ENCODE measurements at regions not wholly inside any gene's neighbourhood (a gene's known extent, or its start where the extent isn't known, plus 50 kb on each side); places are given as distances from the start of the nearest gene placed in this dataset.

- in situ Hi-C loops (cut with MboI; ENCODE audit: low pct_ligation_motif_present in 1 of 4, low pct_unique_long_range_greater_than_20kb in 1 of 4, low sequenced_read_pairs in 3 of 4), result no loop called here
- no peak for DNase-seq
- H3K36me3 ChIP-seq, result no peaks in the 10 kb centered on the region
- H3K4me1 ChIP-seq, result no peaks in the 10 kb centered on the region
- 88% methylated on average over 3 of the region's 3 CpGs; no CpG with 5 or more reads in 1 of the 2 donors for WGBS, 2 donors (ENCODE audit: low coverage in 1 of 2)
- H3K9me3 ChIP-seq, result no peaks in the 10 kb centered on the region
- H3K27me3 ChIP-seq, result no peaks in the 10 kb centered on the region
- TF ChIP-seq CTCF (IDR thresholded peaks at IDR 0.05) (no peak), POLR2A (IDR thresholded peaks at IDR 0.05) (no peak), EP300 (IDR thresholded peaks at IDR 0.05; ENCODE audit: low read depth) (no peak), POLR2AphosphoS5 (IDR thresholded peaks at IDR 0.05) (no peak)
- no peak overlapping the region for H3K27ac ChIP-seq
- intact Hi-C loops (cut with DNase I; ENCODE audit: low total_unique reads), result no loop called here
- H3K4me3 ChIP-seq, result no peak overlapping the region
These were observed 146.5 kb downstream of the SH3BGRL start for GRCh38 chrX:81348388-81348787.

GRCh38 chrX:81354954-81355353, 153.1 kb downstream of the SH3BGRL start:
- Histone ChIP-seq H3K4me3 (no peak overlapping the region), H3K4me1 (no peaks in the 10 kb centered on the region), H3K27ac (no peak overlapping the region), H3K36me3 (no peaks in the 10 kb centered on the region), H3K27me3 (no peaks in the 10 kb centered on the region), H3K9me3 (no peaks in the 10 kb centered on the region)
- WGBS, 2 donors (ENCODE audit: low coverage in 1 of 2), result 69% methylated on average over 4 of the region's 4 CpGs; no CpG with 5 or more reads in 1 of the 2 donors
- DNase-seq, result no peak
- intact Hi-C loops (cut with DNase I; ENCODE audit: low total_unique reads) (no loop called here), in situ Hi-C loops (cut with MboI; ENCODE audit: low pct_ligation_motif_present in 1 of 4, low pct_unique_long_range_greater_than_20kb in 1 of 4, low sequenced_read_pairs in 3 of 4) (loop anchor here in 1 of 4 donors (25.0 kb wide), 1 partner anchor 168 kb away; no protein-coding TSS in a partner anchor)
- TF ChIP-seq EP300 (IDR thresholded peaks at IDR 0.05; ENCODE audit: low read depth) (no peak), POLR2A (IDR thresholded peaks at IDR 0.05) (no peak), POLR2AphosphoS5 (IDR thresholded peaks at IDR 0.05) (no peak), CTCF (IDR thresholded peaks at IDR 0.05) (no peak)

- Histone ChIP-seq H3K4me3 (no peak overlapping the region), H3K4me1 (no peaks in the 10 kb centered on the region), H3K36me3 (no peaks in the 10 kb centered on the region), H3K27ac (no peak overlapping the region), H3K27me3 (no peaks in the 10 kb centered on the region), H3K9me3 (no peaks in the 10 kb centered on the region)
- in situ Hi-C loops (cut with MboI; ENCODE audit: low pct_ligation_motif_present in 1 of 4, low pct_unique_long_range_greater_than_20kb in 1 of 4, low sequenced_read_pairs in 3 of 4) (loop anchor here in 1 of 4 donors (25.0 kb wide), 1 partner anchor 168 kb away; no protein-coding TSS in a partner anchor), intact Hi-C loops (cut with DNase I; ENCODE audit: low total_unique reads) (no loop called here)
- 26% methylated on average over 4 of the region's 4 CpGs; no CpG with 5 or more reads in 1 of the 2 donors for WGBS, 2 donors (ENCODE audit: low coverage in 1 of 2)
- no peak for TF ChIP-seq POLR2A (IDR thresholded peaks at IDR 0.05)
- no peak for TF ChIP-seq EP300 (IDR thresholded peaks at IDR 0.05; ENCODE audit: low read depth)
- no peak for TF ChIP-seq POLR2AphosphoS5 (IDR thresholded peaks at IDR 0.05)
- no peak for TF ChIP-seq CTCF (IDR thresholded peaks at IDR 0.05)
- DNase-seq, result no peak
These were observed 153.5 kb downstream of the SH3BGRL start for GRCh38 chrX:81355436-81355835.

- intact Hi-C loops (cut with DNase I; ENCODE audit: low total_unique reads) (no loop called here), in situ Hi-C loops (cut with MboI; ENCODE audit: low pct_ligation_motif_present in 1 of 4, low pct_unique_long_range_greater_than_20kb in 1 of 4, low sequenced_read_pairs in 3 of 4) (loop anchor here in 1 of 4 donors (25.0 kb wide), 1 partner anchor 180 kb away; no protein-coding TSS in a partner anchor)
- Histone ChIP-seq H3K27me3 (no peaks in the 10 kb centered on the region), H3K9me3 (no peaks in the 10 kb centered on the region), H3K4me1 (no peaks in the 10 kb centered on the region), H3K4me3 (no peak overlapping the region), H3K36me3 (no peaks in the 10 kb centered on the region), H3K27ac (no peak overlapping the region)
- no peak for DNase-seq
- TF ChIP-seq EP300 (IDR thresholded peaks at IDR 0.05; ENCODE audit: low read depth) (no peak), CTCF (IDR thresholded peaks at IDR 0.05) (no peak), POLR2AphosphoS5 (IDR thresholded peaks at IDR 0.05) (no peak), POLR2A (IDR thresholded peaks at IDR 0.05) (no peak)
- 72% methylated on average over 3 of the region's 3 CpGs; no CpG with 5 or more reads in 1 of the 2 donors for WGBS, 2 donors (ENCODE audit: low coverage in 1 of 2)
These were observed 165.4 kb downstream of the SH3BGRL start for GRCh38 chrX:81367291-81367690.
